H9 (cell line): ENCODE measurements at regions not wholly inside any gene's neighbourhood (a gene's known extent, or its start where the extent isn't known, plus 50 kb on each side); places are given as distances from the start of the nearest gene placed in this dataset.

Source experiments
- DNase-seq: peaks from one replicate; pipeline ENCODE4 v3.0.0-alpha.2; 2017
- H2AFZ ChIP-seq: one replicate; pipeline ENCODE4 v1.6.1; 2013; ENCODE audit warnings: mild to moderate bottlenecking, low read length, control low read depth, moderate library complexity
- H2AK5ac ChIP-seq: 2 replicates; pipeline ENCODE4 v1.6.1; 2013; ENCODE audit warnings: low read length, control low read depth, mixed read lengths; ENCODE audit not compliant: insufficient read length
- H2BK120ac ChIP-seq: one replicate; pipeline ENCODE4 v1.6.1; 2013; ENCODE audit warnings: low read depth, mild to moderate bottlenecking, low read length, control low read depth, inconsistent platforms; ENCODE audit not compliant: poor library complexity, severe bottlenecking
- H2BK12ac ChIP-seq: 2 replicates; pipeline ENCODE4 v1.6.1; 2013; ENCODE audit warnings: low read length, control low read depth, mixed read lengths, low read depth; ENCODE audit not compliant: insufficient read length
- H2BK15ac ChIP-seq: 2 replicates; pipeline ENCODE4 v1.6.1; 2013; ENCODE audit warnings: low read depth, low read length, control low read depth
- H2BK20ac ChIP-seq: one replicate; pipeline ENCODE4 v1.6.1; 2013; ENCODE audit warnings: low read depth, mild to moderate bottlenecking, low read length, control low read depth, inconsistent platforms; ENCODE audit not compliant: poor library complexity, severe bottlenecking
- H2BK5ac ChIP-seq: 2 replicates; pipeline ENCODE4 v1.6.1; 2013; ENCODE audit warnings: low read length, control low read depth, mixed read lengths; ENCODE audit not compliant: insufficient read length
- H3K14ac ChIP-seq: 2 replicates; pipeline ENCODE4 v1.6.1; 2013; ENCODE audit warnings: low read length, control low read depth; ENCODE audit not compliant: insufficient read depth
- H3K18ac ChIP-seq: 2 replicates; pipeline ENCODE4 v1.6.1; 2013; ENCODE audit warnings: low read depth, mild to moderate bottlenecking, mixed read lengths, low read length, control low read depth; ENCODE audit not compliant: insufficient read length
- H3K23ac ChIP-seq: 2 replicates; pipeline ENCODE4 v1.6.1; 2013; ENCODE audit warnings: low read length, control low read depth, mixed read lengths, low read depth; ENCODE audit not compliant: insufficient read length
- H3K23me2 ChIP-seq: 2 replicates; pipeline ENCODE4 v1.6.1; 2013; ENCODE audit warnings: low read depth, mild to moderate bottlenecking, mixed read lengths, low read length, control low read depth; ENCODE audit not compliant: insufficient read length, poor library complexity, severe bottlenecking
- H3K27ac ChIP-seq: 2 replicates; pipeline ENCODE4 v1.5.1; 2013; ENCODE audit warnings: low read length, control low read depth, mixed read lengths, low read depth; ENCODE audit not compliant: insufficient read length
- H3K27me3 ChIP-seq: 2 replicates; pipeline ENCODE4 v1.6.1; 2013; ENCODE audit warnings: low read length, control low read depth, inconsistent platforms; ENCODE audit not compliant: insufficient read depth
- H3K4ac ChIP-seq: 2 replicates; pipeline ENCODE4 v1.6.1; 2013; ENCODE audit warnings: low read depth, mild to moderate bottlenecking, control low read depth, inconsistent platforms, low read length, moderate library complexity
- H3K4me1 ChIP-seq: 2 replicates; pipeline ENCODE4 v1.6.1; 2013; ENCODE audit warnings: low read length, control low read depth, inconsistent platforms; ENCODE audit not compliant: insufficient read depth
- H3K4me2 ChIP-seq: 2 replicates; pipeline ENCODE4 v1.6.1; 2013; ENCODE audit warnings: low read length, control low read depth, mixed read lengths; ENCODE audit not compliant: insufficient read length, insufficient read depth
- H3K56ac ChIP-seq: 2 replicates; pipeline ENCODE4 v1.6.1; 2013; ENCODE audit warnings: low read depth, mild to moderate bottlenecking, mixed read lengths, low read length, control low read depth; ENCODE audit not compliant: insufficient read length
- H3K79me1 ChIP-seq: 2 replicates; pipeline ENCODE4 v1.6.1; 2013; ENCODE audit warnings: low read depth, mild to moderate bottlenecking, moderate library complexity, low read length, control low read depth, inconsistent platforms; ENCODE audit not compliant: insufficient read depth, poor library complexity, severe bottlenecking
- H3K79me2 ChIP-seq: 2 replicates; pipeline ENCODE4 v1.6.1; 2013; ENCODE audit warnings: low read length, control low read depth, inconsistent platforms; ENCODE audit not compliant: insufficient read depth
- H3K9ac ChIP-seq: 2 replicates; pipeline ENCODE4 v1.6.1; 2013; ENCODE audit warnings: low read length, control low read depth, mixed read lengths; ENCODE audit not compliant: insufficient read length; ENCODE audit errors: extremely low read depth
- H3K9me3 ChIP-seq: one replicate; pipeline ENCODE4 v1.6.1; 2013; ENCODE audit warnings: low read depth, low read length, inconsistent platforms; ENCODE audit not compliant: control insufficient read depth
- H3T11ph ChIP-seq: one replicate; pipeline ENCODE4 v1.6.1; 2013; ENCODE audit warnings: mild to moderate bottlenecking, low read length, control low read depth, inconsistent platforms
- H4K20me1 ChIP-seq: one replicate; pipeline ENCODE4 v1.6.1; 2013; ENCODE audit not compliant: control insufficient read depth, insufficient read length, insufficient read depth
- H4K5ac ChIP-seq: 2 replicates; pipeline ENCODE4 v1.6.1; 2013; ENCODE audit warnings: low read depth, mild to moderate bottlenecking, mixed read lengths, low read length, control low read depth; ENCODE audit not compliant: insufficient read length
- H4K8ac ChIP-seq: replicated peaks from 2 replicates; pipeline ENCODE4 v1.6.1; 2013; ENCODE audit warnings: low read length, control low read depth, mixed read lengths, low read depth; ENCODE audit not compliant: insufficient read length
- H4K91ac ChIP-seq: 2 replicates; pipeline ENCODE4 v1.6.1; 2013; ENCODE audit warnings: low read depth, mild to moderate bottlenecking, moderate library complexity, mixed read lengths, low read length, control low read depth; ENCODE audit not compliant: insufficient read length
- H3K27ac Mint-ChIP-seq, 3 experiments: 2 replicates in 2 of 3; 3 replicates in 1 of 3; pipeline ENCODE4 v1.8.0; 2020 to 2021; ENCODE audit warnings: mixed read lengths in 3 of 3, mild to moderate bottlenecking in 1 of 3, moderate library complexity in 1 of 3
- H3K27me3 Mint-ChIP-seq: 2 replicates; pipeline ENCODE4 v1.8.0; 2021; ENCODE audit warnings: low read depth, mild to moderate bottlenecking, moderate library complexity, mixed read lengths
- H3K36me3 Mint-ChIP-seq, 3 experiments: 2 replicates in 2 of 3; 3 replicates in 1 of 3; pipeline ENCODE4 v1.8.0; 2020 to 2021; ENCODE audit warnings: low read depth in 3 of 3, mixed read lengths in 3 of 3; ENCODE audit not compliant: insufficient read depth in 1 of 3
- H3K4me1 Mint-ChIP-seq, 2 experiments: 2 replicates each; pipeline ENCODE4 v1.8.0; 2020; ENCODE audit warnings: mixed read lengths in 2 of 2
- H3K4me3 Mint-ChIP-seq, 2 experiments: 2 replicates in 1 of 2; 3 replicates in 1 of 2; pipeline ENCODE4 v1.8.0; 2020 to 2021; ENCODE audit warnings: mild to moderate bottlenecking in 2 of 2, mixed read lengths in 2 of 2, moderate library complexity in 1 of 2
- H3K9me3 Mint-ChIP-seq, 2 experiments: 2 replicates in 1 of 2; 3 replicates in 1 of 2; pipeline ENCODE4 v1.8.0; 2020; ENCODE audit warnings: mild to moderate bottlenecking in 2 of 2, mixed read lengths in 2 of 2, moderate library complexity in 1 of 2
- CTCF ChIP-seq: fragments of 200-600 bp; sonication (generic); conservative IDR thresholded peaks from 3 replicates; pipeline ENCODE4 v1.8.0; 2021; ENCODE audit warnings: antibody characterized with exemption, mild to moderate bottlenecking
- WGBS: extraction: QIAGEN DNeasy Blood & Tissue Kit; methylation state at CpG from one replicate; pipeline ENCODE4 v1.1.7; 2013; ENCODE audit warnings: missing lambda C conversion rate, low lambda C conversion rate, mixed read lengths; ENCODE audit not compliant: insufficient read length; ENCODE audit errors: extremely low coverage; 5-methylcytosine and 5-hydroxymethylcytosine counted together

DNA sequence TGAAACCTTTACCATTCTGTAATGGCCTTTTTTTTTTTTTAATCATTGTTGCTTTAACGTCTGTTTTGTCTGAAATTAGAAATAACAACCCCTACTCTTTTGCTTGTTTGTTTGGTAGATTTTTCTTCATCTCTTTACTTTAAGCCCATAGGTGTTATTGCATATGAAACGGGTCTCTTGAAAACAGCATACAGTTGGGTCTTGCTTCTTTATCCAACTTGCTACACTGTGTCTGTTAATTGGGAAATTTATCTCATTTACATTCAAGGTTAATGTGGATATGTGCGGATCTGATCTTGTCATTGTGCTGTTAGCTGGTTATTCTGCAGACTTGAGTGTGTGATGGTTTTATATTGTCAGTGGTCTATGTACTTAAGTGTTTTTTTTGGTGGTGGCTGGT lies 78.9 kb upstream of the COP1 start:
- Histone ChIP-seq H3K4me2 (no peak overlapping the region), H3K14ac (no peak overlapping the region), H4K8ac (no peak overlapping the region), H2AK5ac (no peak overlapping the region), H3K9ac (no peak overlapping the region), H3K4me1 (no peaks in the 10 kb centered on the region), H4K20me1 (no peaks in the 10 kb centered on the region), H2BK20ac (no peak overlapping the region), H2BK120ac (no peak overlapping the region), H2AFZ (no peak overlapping the region), H3K56ac (no peak overlapping the region), H3K27ac (no peak overlapping the region), H3K79me2 (no peaks in the 10 kb centered on the region), H3K23ac (no peak overlapping the region), H3K79me1 (no peaks in the 10 kb centered on the region), H3K9me3 (no peaks in the 10 kb centered on the region), H3K4ac (no peak overlapping the region), H3T11ph (no peak overlapping the region), H3K23me2 (no peaks in the 10 kb centered on the region), H2BK5ac (no peak overlapping the region), H4K5ac (no peak overlapping the region), H2BK12ac (no peak overlapping the region), H2BK15ac (no peak overlapping the region), H3K18ac (no peak overlapping the region), H4K91ac (no peak overlapping the region), H3K27me3 (no peaks in the 10 kb centered on the region)
- Mint-ChIP-seq H3K4me3 (no peak overlapping the region), H3K9me3 (peaks cover 13 to 17% of the 10 kb centered on the region in 2 experiments), H3K27ac (no peak overlapping the region), H3K36me3 (peaks cover 0 to 6% (median 0%) of the 10 kb centered on the region in 3 experiments; a peak in 2 of 7 replicates), H3K4me1 (no peaks in the 10 kb centered on the region), H3K27me3 (no peaks in the 10 kb centered on the region)
- TF ChIP-seq CTCF: no peak
- no CpG with 5 or more reads among the region's 3 CpGs for WGBS
- DNase-seq: no peak
